Heart left ventricle (tissue), 16 donors: ENCODE measurements at regions not wholly inside any gene's neighbourhood (a gene's known extent, or its start where the extent isn't known, plus 50 kb on each side); places are given as distances from the start of the nearest gene placed in this dataset.

ENCODE experiments used
- ATAC-seq, 4 donors: fragments of 200-7000 bp; cut with Tn5 transposase; one replicate each; pipeline ENCODE4 v1.9.1; 2020 to 2022; ENCODE audit warnings: moderate library complexity in 4 of 4, mild to moderate bottlenecking in 3 of 4, moderate number of reproducible peaks in 1 of 4
- DNase-seq, 5 donors: peaks; one replicate each; pipeline ENCODE4 v3.0.0-alpha.2; 2020
- H3K27ac ChIP-seq, 12 donors: fragments of 200-600 bp; sonication (generic) in 4 of 12; one replicate each; pipeline versions ENCODE4 v1.5.0 to v1.8.0; 2016 to 2022; ENCODE audit warnings: mild to moderate bottlenecking in 2 of 12
- H3K27me3 ChIP-seq, 9 donors: fragments of 200-600 bp; sonication (generic) in 2 of 9; one replicate each; pipeline versions ENCODE4 v1.5.1 to v1.8.0; 2016 to 2022; ENCODE audit warnings: mild to moderate bottlenecking in 3 of 9
- H3K36me3 ChIP-seq, 9 donors: fragments of 200-600 bp; sonication (generic) in 2 of 9; one replicate each; pipeline versions ENCODE4 v1.5.0 to v1.8.0; 2018 to 2022; ENCODE audit warnings: mild to moderate bottlenecking in 2 of 9
- H3K4me1 ChIP-seq, 12 donors: fragments of 200-600 bp; sonication (generic) in 4 of 12; one replicate each; pipeline versions ENCODE4 v1.5.0 to v1.8.0; 2016 to 2022; ENCODE audit warnings: mild to moderate bottlenecking in 3 of 12
- H3K4me3 ChIP-seq, 12 donors: fragments of 200-600 bp; sonication (generic) in 4 of 12; one replicate each; pipeline versions ENCODE4 v1.5.0 to v1.8.0; 2017 to 2022; ENCODE audit warnings: mild to moderate bottlenecking in 9 of 12, moderate library complexity in 4 of 12
- H3K9me3 ChIP-seq, 12 donors: fragments of 200-600 bp; sonication (generic) in 4 of 12; one replicate each; pipeline versions ENCODE4 v1.5.0 to v1.8.0; 2016 to 2022; ENCODE audit warnings: mild to moderate bottlenecking in 1 of 12
- CTCF ChIP-seq, 12 donors: fragments of 200-600 bp; sonication (generic) in 4 of 12; IDR thresholded peaks; one replicate each; pipeline versions ENCODE4 v1.5.0 to v1.8.0; 2018 to 2022; ENCODE audit warnings: antibody characterized with exemption in 12 of 12, mild to moderate bottlenecking in 5 of 12
- POLR2A ChIP-seq, 2 donors: fragments of 450-650 bp; IDR thresholded peaks; one replicate each; pipeline ENCODE4 v1.6.1; 2017; ENCODE audit warnings: antibody characterized with exemption in 2 of 2, mild to moderate bottlenecking in 2 of 2, moderate library complexity in 2 of 2
- WGBS, 4 donors: extraction: QIAGEN DNeasy Blood & Tissue Kit in 2 of 4; methylation state at CpG; one replicate each; pipeline versions ENCODE4 v1.1.5 to v1.1.7; 2013 to 2018; 5-methylcytosine and 5-hydroxymethylcytosine counted together
- intact Hi-C, 10 donors: fragments of 100-400 bp; cut with DNase I; formaldehyde crosslinking; loops; one replicate each; pipeline versions ENCODE4 v1.11.1 to v1.14.2; 2022
- donor health status: ischemic (EF 13 %, LVEDD 7.1; RV severe dilation, severe dysfunction).
- donor health status: healthy with polysubstance abuse.
- donor health status: DM: no; HTN: yes; CAD: no.
- donor health status: DM: no; HTN: no; CAD: no.
- donor health status: ischemic (EF 25% LVEDD 6.9; RV normal size, moderate dysfunction).
- donor health status: ischemic (EF 25% LVEDD 5.7; RV mildly dilated, moderate dysfunction).
- donor health status: healthy.
- donor health status: DM: yes; HTN: yes; CAD: no.
- donor health status: ischemic (EF 35%, LVEDD 5.7; RV mildly dilated, moderate dysfunction).
- donor health status: nonischemic (EF 11% LVEDD 7.7; RV severe dilation, severe dysfunction).
- donor health status: DM: yes; HTN: yes; CAD: no.
- donor health status: PGD.
- donor health status: ischemic (EF 29% LVEDD 5.4; RV normal size, mild dysfunction).
- donor health status: nonischemic (EF 23%, LVEDD 6.1; RV moderate dilation, normal function).

DNA sequence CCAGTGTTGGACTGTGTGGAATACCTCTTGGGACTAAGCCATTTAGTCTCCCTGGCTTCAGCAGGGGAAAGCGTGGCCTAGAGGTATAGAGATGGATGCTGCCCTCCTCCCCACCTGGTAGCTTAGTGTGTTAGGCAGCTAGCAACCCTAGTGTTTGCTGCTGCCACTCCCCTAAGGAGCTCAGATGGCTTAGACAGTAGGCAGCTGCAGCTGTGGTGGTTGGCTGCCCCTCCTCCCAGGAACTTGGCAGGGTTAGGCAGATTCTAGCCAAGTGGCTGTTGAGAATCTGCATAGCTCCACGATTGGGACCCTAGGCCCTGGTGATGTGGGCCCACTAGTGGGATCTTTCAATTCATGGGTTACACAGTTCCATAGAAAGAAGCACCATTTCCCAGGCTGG is 550.4 kb upstream of the CHAC2 start:
- Histone ChIP-seq H3K4me3 (no peak overlapping the region), H3K9me3 (peaks cover 0 to 18% (median 2%) of the 10 kb centered on the region in 12 donors), H3K36me3 (no peaks in the 10 kb centered on the region), H3K27ac (no peak overlapping the region), H3K27me3 (no peaks in the 10 kb centered on the region), H3K4me1 (peaks cover 0 to 3% (median 0%) of the 10 kb centered on the region in 12 donors)
- intact Hi-C loops, result no loop called here
- TF ChIP-seq CTCF (IDR thresholded peaks at IDR 0.05) (no peak), POLR2A (IDR thresholded peaks at IDR 0.05) (no peak)
- DNase-seq (no peak), ATAC-seq (no peak)
- WGBS, 4 donors, result 61 to 71% (median 68%) methylated on average over 2 of the region's 2 CpGs

- H3K27ac ChIP-seq, result no peak overlapping the region
- peaks cover 0 to 5% (median 0%) of the 10 kb centered on the region in 12 donors for H3K4me1 ChIP-seq
- H3K9me3 ChIP-seq, result peaks cover 0 to 18% (median 2%) of the 10 kb centered on the region in 12 donors
- DNase-seq (no peak), ATAC-seq (no peak)
- TF ChIP-seq CTCF (IDR thresholded peaks at IDR 0.05) (no peak), POLR2A (IDR thresholded peaks at IDR 0.05) (no peak)
- no peak overlapping the region for H3K4me3 ChIP-seq
- H3K36me3 ChIP-seq, result no peaks in the 10 kb centered on the region
- intact Hi-C loops, result no loop called here
- no peaks in the 10 kb centered on the region for H3K27me3 ChIP-seq
Measured at GRCh38 chr2:53216805-53217204, 550.8 kb upstream of the CHAC2 start.

DNA sequence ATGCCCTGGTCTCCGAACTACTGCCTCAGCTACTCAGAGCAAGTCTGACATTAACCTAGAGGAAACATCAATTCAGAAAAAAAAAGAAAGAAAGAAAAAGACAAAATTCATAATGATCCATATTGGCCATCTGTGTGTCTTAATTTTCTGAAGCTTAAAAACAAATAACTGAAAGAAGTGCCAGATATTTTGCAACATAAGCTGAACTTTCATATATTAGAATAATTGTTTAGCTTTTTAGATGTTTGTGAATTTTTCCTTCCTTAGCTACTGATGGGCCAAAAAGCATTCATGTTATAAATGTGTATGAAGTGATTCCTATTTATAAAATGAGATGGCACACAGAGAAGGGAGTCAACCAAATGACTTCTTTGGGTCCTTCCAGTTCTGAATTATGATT is 555.0 kb upstream of the CHAC2 start:
- Histone ChIP-seq H3K36me3 (no peaks in the 10 kb centered on the region), H3K27me3 (no peaks in the 10 kb centered on the region), H3K9me3 (peaks cover 0 to 18% (median 2%) of the 10 kb centered on the region in 12 donors), H3K27ac (no peak overlapping the region), H3K4me1 (peaks cover 0 to 35% (median 5%) of the 10 kb centered on the region in 12 donors), H3K4me3 (no peak overlapping the region)
- WGBS, 4 donors, result 48 to 92% (median 64%) methylated on average over 1 of the region's 1 CpG
- DNase-seq (no peak), ATAC-seq (no peak)
- intact Hi-C loops, result no loop called here
- TF ChIP-seq CTCF (IDR thresholded peaks at IDR 0.05) (no peak), POLR2A (IDR thresholded peaks at IDR 0.05) (no peak)

DNA sequence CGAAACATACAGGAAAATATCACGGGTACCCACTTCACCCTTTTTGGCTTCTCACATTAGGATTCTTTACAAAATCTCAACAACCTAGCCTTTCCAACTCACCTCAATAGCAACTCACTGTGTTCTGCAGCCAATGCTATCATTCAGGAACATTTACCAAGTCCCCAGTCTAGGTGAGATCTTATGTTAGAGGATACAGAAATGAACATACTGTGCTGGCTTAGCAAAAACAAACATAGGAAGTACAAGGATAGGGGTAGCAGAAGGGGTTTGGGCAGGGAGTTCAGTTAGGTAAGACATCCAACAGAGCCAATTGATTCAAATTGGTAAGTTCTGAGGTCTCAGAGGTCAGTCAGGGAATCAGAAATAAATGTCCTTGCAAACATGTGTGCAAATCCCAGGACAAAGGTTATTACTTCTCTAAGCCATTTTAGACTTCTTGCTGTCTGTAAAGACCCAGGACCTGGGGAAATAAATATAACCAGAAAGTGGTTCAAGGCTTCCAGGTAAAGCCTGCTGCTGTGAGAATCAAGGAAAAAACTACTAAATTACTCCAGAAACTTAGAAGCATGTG is 556.3 kb upstream of the CHAC2 start:
- no peak for ATAC-seq
- intact Hi-C loops, result no loop called here
- Histone ChIP-seq H3K4me3 (no peak overlapping the region), H3K27ac (no peak overlapping the region), H3K9me3 (peaks cover 0 to 18% (median 2%) of the 10 kb centered on the region in 12 donors), H3K27me3 (no peaks in the 10 kb centered on the region), H3K36me3 (no peaks in the 10 kb centered on the region), H3K4me1 (peaks cover 0 to 35% (median 5%) of the 10 kb centered on the region in 12 donors)
- DNase-seq, result no peak
- TF ChIP-seq POLR2A (IDR thresholded peaks at IDR 0.05) (no peak), CTCF (IDR thresholded peaks at IDR 0.05) (no peak)
- 84 to 95% (median 91%) methylated on average over 2 of the region's 2 CpGs for WGBS, 4 donors
